Right lobe of liver (tissue), 6 donors: ENCODE measurements at regions not wholly inside any gene's neighbourhood (a gene's known extent, or its start where the extent isn't known, plus 50 kb on each side); places are given as distances from the start of the nearest gene placed in this dataset.

Experiments used
- ATAC-seq, 4 donors: fragments of 200-7000 bp; cut with Tn5 transposase; one replicate each; pipeline ENCODE4 v1.9.1; 2020; ENCODE audit warnings: mild to moderate bottlenecking in 4 of 4, moderate library complexity in 4 of 4
- DNase-seq, 3 donors: peaks; one replicate each; pipeline ENCODE4 v3.0.0-alpha.2; 2020
- H3K27ac ChIP-seq, 3 donors: fragments of 200-600 bp; one replicate each; pipeline ENCODE4 v1.8.0; 2022
- H3K27me3 ChIP-seq, 2 donors: fragments of 200-600 bp; one replicate each; pipeline ENCODE4 v1.8.0; 2022
- H3K36me3 ChIP-seq, 4 donors: fragments of 200-600 bp; sonication (generic) in 1 of 4; one replicate each; pipeline versions ENCODE4 v1.5.1 to v1.8.0; 2017 to 2022; ENCODE audit warnings: control low read depth in 1 of 4
- H3K4me1 ChIP-seq, 4 donors: fragments of 200-600 bp; sonication (generic) in 1 of 4; one replicate each; pipeline versions ENCODE4 v1.5.1 to v1.8.0; 2017 to 2022; ENCODE audit warnings: control low read depth in 1 of 4
- H3K4me3 ChIP-seq, 3 donors: fragments of 200-600 bp; one replicate each; pipeline ENCODE4 v1.8.0; 2022
- H3K9me3 ChIP-seq, 4 donors: fragments of 200-600 bp; sonication (generic) in 1 of 4; one replicate each; pipeline versions ENCODE4 v1.5.1 to v1.8.0; 2017 to 2022; ENCODE audit warnings: control low read depth in 1 of 4
- CTCF ChIP-seq, 4 donors: fragments of 200-600 bp in 3 of 4; fragments of 450-650 bp in 1 of 4; IDR thresholded peaks; one replicate each; pipeline versions ENCODE4 v1.5.1 to v1.8.0; 2016 to 2022; ENCODE audit warnings: antibody characterized with exemption in 4 of 4, mild to moderate bottlenecking in 2 of 4
- POLR2A ChIP-seq: fragments of 450-650 bp; IDR thresholded peaks from one replicate; pipeline ENCODE4 v1.6.1; 2017; ENCODE audit warnings: antibody characterized with exemption, mild to moderate bottlenecking
- WGBS: methylation state at CpG from one replicate; pipeline ENCODE4 v1.1.6; 2018; ENCODE audit warnings: low coverage, low lambda C conversion rate; ENCODE audit not compliant: insufficient coverage; ENCODE audit errors: missing lambda C conversion rate; 5-methylcytosine and 5-hydroxymethylcytosine counted together
- intact Hi-C, 2 donors: fragments of 100-400 bp; cut with DNase I; formaldehyde crosslinking; loops; one replicate each; pipeline versions ENCODE4 v1.11.2 to v1.14.1; 2022
- donor health status: DM: no; HTN: yes; CAD: no.
- donor health status: DM: no; HTN: no; CAD: no.
- donor health status: DM: no; HTN: no; CAD: no.
- donor health status: DM: no; HTN: yes; CAD: no.
- donor health status: DM: no; HTN: yes; CAD: no.

- Histone ChIP-seq H3K9me3 (peaks cover 0 to 4% (median 0%) of the 10 kb centered on the region in 4 donors), H3K4me3 (no peak overlapping the region), H3K36me3 (no peaks in the 10 kb centered on the region), H3K4me1 (no peaks in the 10 kb centered on the region), H3K27ac (no peak overlapping the region), H3K27me3 (no peaks in the 10 kb centered on the region)
- intact Hi-C loops = no loop called here
- ATAC-seq (no peak), DNase-seq (peak in 1 of 3 donors; percentile 22)
- WGBS = 68% methylated on average over 5 of the region's 9 CpGs
- TF ChIP-seq CTCF (IDR thresholded peaks at IDR 0.05) (no peak), POLR2A (no peak)
Observed at GRCh38 chr3:127107002-127107401, 85.9 kb upstream of the PRR23E start.

- Histone ChIP-seq H3K4me3 (no peak overlapping the region), H3K9me3 (peaks cover 0 to 7% (median 0%) of the 10 kb centered on the region in 4 donors), H3K27me3 (no peaks in the 10 kb centered on the region), H3K27ac (no peak overlapping the region), H3K4me1 (no peaks in the 10 kb centered on the region), H3K36me3 (no peaks in the 10 kb centered on the region)
- ATAC-seq (no peak), DNase-seq (peak in 1 of 3 donors; percentile 31)
- intact Hi-C loops = no loop called here
- TF ChIP-seq CTCF (IDR thresholded peaks at IDR 0.05) = no peak
- no peak for TF ChIP-seq POLR2A
- 88% methylated on average over 9 of the region's 10 CpGs for WGBS
Observed at GRCh38 chr3:127107491-127108375, 85.2 kb upstream of the PRR23E start.

- 60% methylated on average over 1 of the region's 1 CpG for WGBS
Observed at GRCh38 chr3:127108796-127109195, 84.1 kb upstream of the PRR23E start.

GRCh38 chr3:127110982-127111693, 81.8 kb upstream of the PRR23E start:
- Histone ChIP-seq H3K36me3 (no peaks in the 10 kb centered on the region), H3K9me3 (peaks cover 0 to 7% (median 0%) of the 10 kb centered on the region in 4 donors), H3K27ac (no peak overlapping the region), H3K27me3 (no peaks in the 10 kb centered on the region), H3K4me1 (no peaks in the 10 kb centered on the region), H3K4me3 (no peak overlapping the region)
- peak in 1 of 3 donors; percentile 1 for DNase-seq
- no peak for ATAC-seq
- TF ChIP-seq POLR2A = no peak
- no peak for TF ChIP-seq CTCF (IDR thresholded peaks at IDR 0.05)
- intact Hi-C loops = no loop called here
- 51% methylated on average over 3 of the region's 3 CpGs for WGBS

More at GRCh38 chr3:127108796-127109195, 84.1 kb upstream of the PRR23E start:
- Histone ChIP-seq H3K9me3 (peaks cover 0 to 7% (median 0%) of the 10 kb centered on the region in 4 donors), H3K4me3 (no peak overlapping the region), H3K36me3 (no peaks in the 10 kb centered on the region), H3K27ac (no peak overlapping the region), H3K4me1 (no peaks in the 10 kb centered on the region), H3K27me3 (no peaks in the 10 kb centered on the region)
- peak in 1 of 3 donors; percentile 6 for DNase-seq
- peak in 3 of 4 donors; percentile 38 to 52 (median 40) for ATAC-seq
- TF ChIP-seq CTCF (IDR thresholded peaks at IDR 0.05) = no peak
- no peak for TF ChIP-seq POLR2A
- intact Hi-C loops = no loop called here
